ENCODE measurements at regions not wholly inside any gene's neighbourhood (a gene's known extent, or its start where the extent isn't known, plus 50 kb on each side); places are given as distances from the start of the nearest gene placed in this dataset.

- TF ChIP-seq CTCF (IDR thresholded peaks at IDR 0.05; ENCODE audit: insufficient read depth, low read depth, low read length) (no peak), EZH2 (IDR thresholded peaks at IDR 0.05; ENCODE audit: insufficient read depth, low read length) (no peak)
These were observed 100.9 kb upstream of the TNP1 start for GRCh38 chr2:216960671-216961268.
